ENCODE measurements at regions not wholly inside any gene's neighbourhood (a gene's known extent, or its start where the extent isn't known, plus 50 kb on each side); places are given as distances from the start of the nearest gene placed in this dataset.
"Not testable (repeated sequence)": the region's sequence is repeated elsewhere in the genome, so short reads cannot be mapped to it uniquely, and the experiment has no call there.

DNA sequence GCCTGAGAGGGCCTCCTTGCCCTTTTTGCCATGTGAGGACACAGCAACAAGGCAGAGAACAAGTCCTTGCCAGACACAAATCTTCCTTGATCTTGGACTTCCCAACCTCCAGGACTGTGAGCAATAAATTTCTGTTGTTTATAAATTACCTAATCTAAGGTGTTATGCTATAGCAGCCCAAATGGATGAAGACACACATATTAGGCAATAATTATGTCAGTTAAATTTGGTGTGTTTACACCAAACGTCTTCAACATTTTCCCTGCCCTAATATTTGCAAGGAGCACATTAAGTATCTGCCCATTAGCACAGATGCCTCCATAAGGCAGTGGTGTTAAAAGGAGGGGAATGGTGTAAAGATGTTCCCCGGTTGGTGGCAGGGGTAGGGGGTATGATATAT lies 94.8 kb downstream of the ETS2 start:
- Histone ChIP-seq H3K36me3 (ENCODE audit: control insufficient read depth in 2 of 2, insufficient read depth in 2 of 2, low read length in 1 of 2) (no peaks in the 10 kb centered on the region), H3K9me3 (replicated peaks; ENCODE audit: control insufficient read depth, insufficient read depth, low read length) (no peaks in the 10 kb centered on the region; the same call in 2 of the 3 replicates), H3K27me3 (replicated peaks in 1 of 2; ENCODE audit: control insufficient read depth in 2 of 2, insufficient read depth in 2 of 2, low read length in 1 of 2) (no peaks in the 10 kb centered on the region), H3K4me2 (ENCODE audit: control insufficient read depth, insufficient read depth) (no peak overlapping the region), H3K79me2 (ENCODE audit: control insufficient read depth, insufficient read depth, low read length) (no peaks in the 10 kb centered on the region), H4K20me1 (ENCODE audit: control insufficient read depth, insufficient read depth) (no peaks in the 10 kb centered on the region), H3K9ac (ENCODE audit: control insufficient read depth, insufficient read depth, low read length) (no peak overlapping the region), H3K4me1 (ENCODE audit: control insufficient read depth, insufficient read depth, low read length) (no peaks in the 10 kb centered on the region), H3K27ac (ENCODE audit: control insufficient read depth, insufficient read depth) (no peak overlapping the region), H3K4me3 (no peak overlapping the region), H2AFZ (ENCODE audit: control insufficient read depth, low read depth, low read length) (no peak overlapping the region)
- POLR2A ChIA-PET: no interaction called here
- SMC1A ChIA-PET (ENCODE audit: uncharacterized antibody, unreplicated experiment): no interaction called here
- FAIRE-seq (no peak), ATAC-seq (no peak), DNase-seq (ENCODE audit: low read depth, low spot score) (no peak)
- no TSS peak for BruUV-seq (replicated peaks)
- WGBS (ENCODE audit: insufficient coverage, insufficient replicate concordance, low lambda C conversion rate, missing lambda C conversion rate): 0% methylated on average over 2 of the region's 2 CpGs
- intact Hi-C loops (cut with micrococcal nuclease; ENCODE audit: unreplicated experiment) (no loop called here), in situ Hi-C loops (cut with MboI) (no loop called here)
- RAD21 ChIA-PET (ENCODE audit: unreplicated experiment): no interaction called here
- CTCF ChIA-PET: no interaction called here
- TF ChIP-seq IKZF1 (conservative IDR thresholded peaks at IDR 0.05) (no peak), SMC3 (IDR thresholded peaks at IDR 0.05; ENCODE audit: borderline replicate concordance, low read length) (no peak), HDAC2 (IDR thresholded peaks at IDR 0.05) (no peak), MEF2A (IDR thresholded peaks at IDR 0.05; ENCODE audit: insufficient read depth, low read depth, low read length) (no peak)
- TF ChIP-seq, protein P1, sequence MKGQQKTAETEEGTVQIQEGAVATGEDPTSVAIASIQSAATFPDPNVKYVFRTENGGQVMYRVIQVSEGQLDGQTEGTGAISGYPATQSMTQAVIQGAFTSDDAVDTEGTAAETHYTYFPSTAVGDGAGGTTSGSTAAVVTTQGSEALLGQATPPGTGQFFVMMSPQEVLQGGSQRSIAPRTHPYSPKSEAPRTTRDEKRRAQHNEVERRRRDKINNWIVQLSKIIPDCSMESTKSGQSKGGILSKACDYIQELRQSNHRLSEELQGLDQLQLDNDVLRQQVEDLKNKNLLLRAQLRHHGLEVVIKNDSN (IDR thresholded peaks at IDR 0.05; ENCODE audit: borderline replicate concordance, extremely low read length, insufficient read depth, low read depth, low read length): no peak

DNA sequence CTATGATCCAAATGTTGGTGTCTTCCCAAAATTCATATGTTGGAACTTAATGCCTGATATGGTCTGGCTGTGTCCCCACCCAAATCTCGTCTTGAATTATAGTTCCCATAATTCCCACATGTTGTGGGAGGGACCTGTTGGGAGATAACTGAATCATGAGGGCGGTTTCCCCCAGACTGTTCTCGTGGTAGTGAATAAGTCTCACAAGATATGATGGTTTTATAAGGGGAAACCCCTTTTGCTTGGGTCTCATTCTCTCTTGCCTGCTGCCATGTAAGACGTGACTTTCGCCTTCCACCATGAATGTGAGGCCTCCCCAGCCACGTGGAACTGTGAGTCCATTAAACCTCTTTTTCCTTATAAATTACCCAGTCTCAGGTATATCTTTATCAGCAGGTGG lies 94.3 kb downstream of the ETS2 start:
- in situ Hi-C loops (cut with MboI); H3K79me2 ChIP-seq (ENCODE audit: control insufficient read depth, insufficient read depth, low read length); POLR2A ChIA-PET; H3K4me1 ChIP-seq (ENCODE audit: control insufficient read depth, insufficient read depth, low read length); intact Hi-C loops (cut with micrococcal nuclease; ENCODE audit: unreplicated experiment); DNase-seq (ENCODE audit: low read depth, low spot score); RAD21 ChIA-PET (ENCODE audit: unreplicated experiment); H3K9ac ChIP-seq (ENCODE audit: control insufficient read depth, insufficient read depth, low read length); H3K27me3 ChIP-seq (replicated peaks in 1 of 2; ENCODE audit: control insufficient read depth in 2 of 2, insufficient read depth in 2 of 2, low read length in 1 of 2); H3K27ac ChIP-seq (ENCODE audit: control insufficient read depth, insufficient read depth); H3K4me3 ChIP-seq; FAIRE-seq; H3K4me2 ChIP-seq (ENCODE audit: control insufficient read depth, insufficient read depth); CTCF ChIA-PET; H3K9me3 ChIP-seq (replicated peaks; ENCODE audit: control insufficient read depth, insufficient read depth, low read length); H4K20me1 ChIP-seq (ENCODE audit: control insufficient read depth, insufficient read depth); H3K36me3 ChIP-seq (ENCODE audit: control insufficient read depth in 2 of 2, insufficient read depth in 2 of 2, low read length in 1 of 2); BruUV-seq (replicated peaks); SMC1A ChIA-PET (ENCODE audit: uncharacterized antibody, unreplicated experiment); ATAC-seq; H2AFZ ChIP-seq (ENCODE audit: control insufficient read depth, low read depth, low read length): not testable (repeated sequence)
- 13% methylated on average over 6 of the region's 6 CpGs for WGBS (ENCODE audit: insufficient coverage, insufficient replicate concordance, low lambda C conversion rate, missing lambda C conversion rate)

All from GM12878 (cell line).